SK-MEL-5 (cell line): ENCODE measurements at regions not wholly inside any gene's neighbourhood (a gene's known extent, or its start where the extent isn't known, plus 50 kb on each side); places are given as distances from the start of the nearest gene placed in this dataset.

Experiments used
- DNase-seq: peaks from one replicate; pipeline ENCODE4 v3.0.0-alpha.2; 2016; ENCODE audit warnings: low read depth, low spot score
- in situ Hi-C: cut with HindIII; loops from 2 replicates; pipeline ENCODE4 v1.10.0; 2016; ENCODE audit warnings: low sequenced_read_pairs, high pct_unique_total_duplicates, low pct_unique_long_range_greater_than_20kb

DNA sequence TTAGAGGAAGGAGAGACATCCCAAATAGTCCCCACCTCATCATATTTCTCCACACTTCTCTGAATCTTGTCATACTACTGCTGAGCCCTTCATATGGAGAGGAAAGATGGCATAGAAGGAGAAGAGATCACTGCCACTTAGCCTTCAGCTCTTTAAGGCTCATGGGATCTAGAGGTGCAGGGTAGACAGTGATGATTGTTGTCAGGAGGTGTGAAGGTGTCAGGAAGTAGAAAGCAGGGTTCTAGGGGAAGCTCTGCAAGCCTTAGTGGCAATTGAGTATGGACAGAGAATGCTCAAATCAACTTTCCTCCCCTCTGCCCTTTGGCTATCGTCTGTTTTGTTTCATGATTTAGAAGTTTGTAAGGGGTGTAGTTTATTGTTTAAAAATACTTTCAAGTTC is 505.7 kb downstream of the ZNF608 start:
- in situ Hi-C loops: no loop called here
- DNase-seq: no peak

DNA sequence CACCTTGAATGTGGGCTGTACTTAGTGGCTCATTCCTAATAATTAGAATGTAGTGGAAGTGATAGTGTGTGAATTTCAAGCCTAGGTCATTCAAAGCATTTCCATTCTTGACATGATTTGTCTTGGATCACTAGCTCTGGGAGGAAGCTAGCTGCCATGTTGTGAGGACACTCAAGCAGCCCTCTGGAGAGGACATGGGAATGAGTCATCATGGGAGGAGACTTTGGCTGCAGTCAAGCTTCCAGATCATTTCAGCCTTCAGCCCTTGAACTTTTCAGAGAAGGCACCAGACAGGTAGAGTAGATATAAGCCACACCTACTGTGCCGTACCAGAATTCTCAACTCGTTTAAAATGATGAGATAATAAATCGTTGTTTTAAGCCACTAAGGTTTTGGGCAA is 506.9 kb downstream of the ZNF608 start:
- in situ Hi-C loops: no loop called here
- DNase-seq: no peak

- in situ Hi-C loops: no loop called here
- DNase-seq: no peak
Measured at GRCh38 chr5:124238350-124238749, 508.1 kb downstream of the ZNF608 start.

GRCh38 chr5:124237206-124237695 is 509.2 kb downstream of the ZNF608 start:
- in situ Hi-C loops: no loop called here
- no peak for DNase-seq

DNA sequence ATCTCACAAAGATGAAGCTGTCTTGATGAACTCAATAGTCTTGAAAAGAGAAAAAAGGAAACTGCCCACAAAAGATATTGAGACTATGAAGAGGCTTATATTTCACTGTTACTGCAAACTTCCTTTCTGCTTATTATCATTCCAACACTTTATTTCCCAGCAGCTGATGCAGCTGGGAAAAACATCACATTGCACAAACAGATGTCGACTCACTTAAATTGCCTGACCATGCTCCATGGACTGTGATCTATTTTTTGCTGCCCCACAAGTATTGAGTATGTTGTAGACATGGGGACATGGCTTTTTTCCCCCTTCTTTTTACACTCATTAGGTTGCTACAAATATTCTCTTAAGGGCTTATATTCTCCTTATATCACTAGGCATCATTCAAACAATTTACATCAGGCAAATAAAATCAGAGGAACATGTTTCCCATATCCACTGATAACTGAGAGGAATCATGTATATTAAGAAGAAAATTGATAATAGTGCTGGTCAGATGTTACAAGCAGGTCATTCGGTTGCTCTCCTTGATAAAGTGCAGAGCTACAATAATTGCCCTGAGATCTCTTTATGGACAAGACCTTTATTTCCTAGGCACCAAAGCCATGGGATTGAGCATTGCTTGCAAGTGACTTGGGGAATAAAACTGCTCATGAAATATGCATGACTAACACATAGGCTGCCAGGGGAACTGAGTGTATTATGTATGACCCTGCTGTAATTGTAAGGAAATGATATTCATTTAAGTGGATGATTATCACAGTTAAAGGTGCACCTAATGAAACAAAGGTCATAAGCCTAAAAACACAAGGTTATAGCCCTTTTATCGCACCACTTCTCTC is 509.9 kb downstream of the ZNF608 start:
- in situ Hi-C loops: no loop called here
- DNase-seq: no peak

DNA sequence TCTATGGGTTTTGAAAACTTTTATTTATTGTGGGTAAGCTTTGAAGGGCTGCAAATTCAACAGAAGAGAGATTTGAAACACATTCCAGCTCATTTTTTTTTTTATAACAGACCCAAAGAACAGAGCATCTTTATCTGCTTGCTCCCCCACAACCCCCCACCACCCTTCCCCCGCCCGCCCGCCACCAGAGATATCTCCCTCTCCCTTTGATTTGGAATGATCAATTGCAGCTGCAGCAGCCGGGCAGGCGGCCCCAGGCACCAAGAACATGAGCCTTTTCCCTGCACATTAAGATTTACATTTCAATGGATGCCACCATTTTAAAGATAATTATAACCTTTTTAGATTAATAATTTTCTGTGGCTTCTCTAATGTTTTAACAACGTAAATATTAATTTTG is 510.9 kb downstream of the ZNF608 start:
- no peak for DNase-seq
- in situ Hi-C loops: no loop called here

DNA sequence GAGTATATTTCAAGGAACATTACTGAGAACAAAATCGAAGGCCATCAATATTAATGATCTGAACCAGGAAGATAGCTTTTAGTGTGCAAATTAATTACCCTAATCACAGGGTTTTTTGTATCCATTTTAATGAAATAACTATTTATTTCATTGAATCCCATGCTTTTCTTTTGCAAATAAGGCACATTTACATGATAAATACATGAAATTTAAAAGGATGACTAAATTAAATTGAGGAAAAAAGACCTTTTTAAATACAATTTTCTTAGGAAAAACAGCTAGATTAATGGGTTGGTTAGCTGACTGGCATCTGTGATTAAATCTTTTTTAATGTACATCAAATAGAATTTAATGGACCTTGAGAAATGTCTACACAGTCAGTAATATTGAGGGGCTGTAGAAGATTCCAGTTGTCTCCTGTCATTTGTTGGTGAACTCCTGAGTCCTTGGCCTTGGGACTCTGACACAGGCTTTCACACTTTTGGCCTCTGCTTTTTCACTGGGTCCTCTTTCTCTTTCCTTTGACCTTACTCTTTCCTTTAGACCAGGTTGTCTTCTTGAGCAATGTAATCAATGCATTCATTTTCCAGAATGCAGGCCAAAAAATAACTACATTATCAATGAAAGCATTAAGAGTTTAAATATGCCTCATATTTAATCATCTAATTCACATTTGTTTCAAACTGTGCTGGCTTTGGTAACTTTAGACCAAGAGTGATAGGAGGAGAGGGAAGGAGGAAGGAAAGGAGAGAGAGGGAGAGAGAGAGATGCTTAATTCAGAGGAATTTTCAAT is 511.5 kb downstream of the ZNF608 start:
- in situ Hi-C loops: no loop called here
- DNase-seq: no peak

GRCh38 chr5:124234022-124234769 is 512.2 kb downstream of the ZNF608 start:
- in situ Hi-C loops: no loop called here
- DNase-seq: no peak

DNA sequence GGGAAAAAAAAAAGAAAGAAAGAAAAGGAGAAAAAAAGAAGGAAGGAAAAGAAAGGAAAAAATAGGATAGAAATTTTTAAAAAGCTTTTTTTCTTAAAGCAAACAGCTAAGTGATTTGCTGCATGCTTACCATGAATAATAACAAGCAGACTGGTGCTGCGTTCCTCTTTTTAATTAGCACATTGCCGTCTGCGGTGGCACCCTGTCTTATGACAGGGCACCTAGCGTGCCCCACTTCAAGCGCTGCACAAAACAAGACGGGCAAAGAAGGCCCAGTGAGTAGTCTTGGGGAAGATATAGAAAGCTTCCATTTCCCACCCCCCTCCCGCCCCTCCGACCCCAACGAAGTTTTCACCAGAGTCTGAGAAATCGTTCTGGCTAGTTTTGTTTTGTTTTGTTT is 513.9 kb downstream of the ZNF608 start:
- in situ Hi-C loops: no loop called here
- DNase-seq: no peak

DNA sequence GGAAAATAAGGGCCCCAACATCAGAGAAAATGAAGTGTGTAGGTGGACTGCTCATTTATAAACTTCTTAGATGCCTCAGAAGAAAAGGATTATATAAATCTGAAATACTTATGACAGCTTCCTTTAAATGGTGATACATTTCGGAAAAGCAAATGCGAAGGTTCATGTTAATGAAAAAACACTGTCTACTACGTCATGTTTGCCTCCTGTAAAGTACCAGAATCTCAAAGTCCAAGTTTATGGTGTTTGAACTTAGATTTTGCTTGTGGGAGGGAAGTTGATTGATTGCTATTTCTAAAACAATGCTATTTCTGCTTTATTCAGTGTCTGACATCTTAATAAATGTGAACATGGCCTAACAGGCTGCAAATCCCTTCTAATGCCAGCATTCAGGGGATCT is 514.6 kb downstream of the ZNF608 start:
- DNase-seq: no peak
- in situ Hi-C loops: no loop called here

DNA sequence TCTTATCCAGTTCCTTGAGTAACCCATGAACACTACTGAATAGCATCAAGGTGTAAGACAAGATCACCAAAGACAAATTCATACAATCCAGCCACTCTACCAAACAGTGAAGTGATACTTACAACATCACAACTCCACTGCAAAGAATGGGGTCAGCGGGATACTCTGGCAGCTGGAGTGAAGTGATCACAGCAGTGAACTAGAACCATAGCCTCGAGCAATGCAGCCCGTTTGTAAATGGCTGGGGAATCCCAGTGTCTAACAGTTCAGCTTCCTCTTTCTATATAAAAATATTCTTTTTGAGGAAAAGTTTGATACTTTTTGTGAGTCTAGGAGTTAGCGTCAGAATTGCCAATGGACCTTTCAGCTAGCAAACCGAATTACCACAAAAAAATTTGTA is 515.2 kb downstream of the ZNF608 start:
- in situ Hi-C loops: no loop called here
- DNase-seq: no peak

DNA sequence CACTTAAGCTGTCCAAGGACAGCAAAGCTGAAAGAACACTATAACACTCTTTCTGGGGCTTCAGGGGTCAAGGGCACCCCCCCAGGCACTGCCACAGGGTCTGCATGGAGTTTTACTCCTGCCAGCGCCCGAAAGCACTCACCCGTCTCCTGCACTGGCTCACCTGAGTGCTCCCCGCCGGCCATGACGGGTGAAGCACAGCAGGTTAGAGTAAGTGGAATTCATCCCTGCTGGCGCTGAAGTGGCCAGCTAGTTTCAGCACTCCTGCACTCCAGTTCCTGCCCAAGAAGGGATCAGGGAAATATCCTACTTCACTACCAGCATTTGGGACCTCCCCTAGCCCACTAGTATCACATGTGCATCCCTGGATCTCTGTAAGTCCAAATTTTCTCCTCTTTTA is 516.0 kb downstream of the ZNF608 start:
- no peak for DNase-seq

GRCh38 chr5:124229352-124229751 is 517.1 kb downstream of the ZNF608 start:
- no peak for DNase-seq
- in situ Hi-C loops: no loop called here

More for the DNA sequence above, 516.0 kb downstream of the ZNF608 start:
- in situ Hi-C loops: no loop called here

DNA sequence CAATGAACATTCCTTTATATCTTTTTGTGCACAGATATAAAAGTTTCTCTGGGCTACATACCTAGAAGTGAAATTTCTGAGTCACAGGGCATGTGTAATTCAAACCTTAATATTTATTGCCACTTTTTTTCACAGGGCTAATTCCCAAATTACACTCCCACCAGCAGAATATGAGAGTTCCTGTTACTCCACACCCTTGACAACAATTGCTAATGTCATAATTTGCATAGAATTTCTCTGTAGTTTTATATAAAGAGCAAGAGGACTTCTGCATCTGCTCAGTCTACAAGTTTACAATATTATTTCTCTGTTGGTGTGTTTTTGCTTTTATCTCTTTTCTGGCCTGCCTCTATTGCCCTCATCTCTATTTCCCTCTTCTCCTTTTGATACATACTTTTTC is 518.5 kb downstream of the ZNF608 start:
- in situ Hi-C loops: no loop called here
- DNase-seq: no peak

DNA sequence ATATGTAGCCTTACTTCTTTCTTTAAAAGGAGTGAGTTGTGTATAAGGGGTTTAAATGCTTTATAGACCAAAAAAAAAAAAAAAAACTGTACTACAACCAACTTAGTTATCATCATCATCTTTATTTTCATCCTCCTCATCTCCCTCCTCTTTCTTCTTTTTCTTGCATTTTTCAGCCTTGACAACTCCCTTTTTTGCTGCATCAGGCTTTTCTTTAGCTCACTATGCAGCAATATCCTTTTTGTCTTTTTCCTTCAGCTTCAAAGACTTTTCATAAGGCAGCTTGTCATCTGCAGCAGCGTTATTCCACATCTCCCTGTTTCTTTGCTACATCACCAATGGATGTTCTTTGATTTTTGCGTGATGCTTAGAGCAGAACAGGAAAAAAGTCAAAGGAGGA is 526.0 kb downstream of the ZNF608 start:
- in situ Hi-C loops: no loop called here
- DNase-seq: no peak

- in situ Hi-C loops: no loop called here
- no peak for DNase-seq
Measured at GRCh38 chr5:124212934-124213333, 533.5 kb downstream of the ZNF608 start.

- in situ Hi-C loops: no loop called here
- no peak for DNase-seq
Measured at GRCh38 chr5:124210111-124210910, 536.1 kb downstream of the ZNF608 start.
